HCT116 (cell line): ENCODE measurements at regions not wholly inside any gene's neighbourhood (a gene's known extent, or its start where the extent isn't known, plus 50 kb on each side); places are given as distances from the start of the nearest gene placed in this dataset.
"Not testable (repeated sequence)": the region's sequence is repeated elsewhere in the genome, so short reads cannot be mapped to it uniquely, and the experiment has no call there.

ENCODE experiments used
- CTCF ChIP-seq, 3 experiments: fragments of 200-600 bp in 1 of 3; sonication (generic) in 1 of 3; IDR thresholded peaks in 2 of 3; conservative IDR thresholded peaks in 1 of 3; 2 replicates each; pipeline ENCODE4 v1.5.1; 2012 to 2017; ENCODE audit warnings: low read depth in 2 of 3, low read length in 2 of 3, antibody characterized with exemption in 1 of 3, borderline replicate concordance in 1 of 3, control low read depth in 1 of 3, mild to moderate bottlenecking in 1 of 3, mixed read lengths in 1 of 3, mixed run types in 1 of 3, moderate library complexity in 1 of 3; ENCODE audit not compliant: insufficient read depth in 1 of 3
- JUND ChIP-seq: IDR thresholded peaks from 2 replicates; pipeline ENCODE4 v1.6.1; 2012
- POLR2AphosphoS5 ChIP-seq: IDR thresholded peaks from 2 replicates; pipeline ENCODE4 v1.6.1; 2011; ENCODE audit warnings: mild to moderate bottlenecking, low read depth, low read length, moderate library complexity
- RAD21 ChIP-seq: IDR thresholded peaks from 2 replicates; pipeline ENCODE4 v1.6.1; 2012; ENCODE audit warnings: low read depth, mild to moderate bottlenecking

GRCh38 chr16:88271776-88272175 is 111.0 kb upstream of the ZNF469 start:
- TF ChIP-seq POLR2AphosphoS5; JUND; CTCF (IDR thresholded peaks at IDR 0.05 in 2 of 3, conservative IDR thresholded peaks at IDR 0.05 in 1 of 3; ENCODE audit: borderline replicate concordance in 1 of 3, insufficient read depth in 1 of 3, low read depth in 2 of 3, low read length in 2 of 3); RAD21: not testable (repeated sequence)
